Neural progenitor cell (in vitro differentiated cells): ENCODE measurements at regions not wholly inside any gene's neighbourhood (a gene's known extent, or its start where the extent isn't known, plus 50 kb on each side); places are given as distances from the start of the nearest gene placed in this dataset.
"Not testable (repeated sequence)": the region's sequence is repeated elsewhere in the genome, so short reads cannot be mapped to it uniquely, and the experiment has no call there.

ENCODE experiments used
- DNase-seq: peaks from one replicate; pipeline ENCODE4 v3.0.0-alpha.2; 2016; ENCODE audit warnings: low spot score
- H2AFZ ChIP-seq: fragments of 200-600 bp; sonication (generic); replicated peaks from 2 replicates; pipeline ENCODE4 v1.6.1; 2016; ENCODE audit warnings: antibody characterized with exemption
- H3F3A ChIP-seq: fragments of 200-600 bp; sonication (generic); 2 replicates; pipeline ENCODE4 v1.6.1; 2016; ENCODE audit warnings: antibody characterized with exemption, low read depth
- H3K27ac ChIP-seq: fragments of 200-600 bp; sonication (generic); 2 replicates; pipeline ENCODE4 v1.5.1; 2016; ENCODE audit warnings: mild to moderate bottlenecking
- H3K27me3 ChIP-seq: fragments of 200-600 bp; sonication (generic); 2 replicates; pipeline ENCODE4 v1.6.1; 2016; ENCODE audit warnings: mild to moderate bottlenecking, moderate library complexity
- H3K36me3 ChIP-seq: fragments of 200-600 bp; sonication (generic); 2 replicates; pipeline ENCODE4 v1.5.1; 2016
- H3K4me1 ChIP-seq: fragments of 200-600 bp; sonication (generic); 2 replicates; pipeline ENCODE4 v1.6.1; 2016; ENCODE audit warnings: mixed run types
- H3K4me2 ChIP-seq: fragments of 200-600 bp; sonication (generic); 2 replicates; pipeline ENCODE4 v1.6.1; 2016
- H3K4me3 ChIP-seq: fragments of 200-600 bp; sonication (generic); 2 replicates; pipeline ENCODE4 v1.5.1; 2016
- H3K79me2 ChIP-seq: fragments of 200-600 bp; sonication (generic); 2 replicates; pipeline ENCODE4 v1.6.1; 2016; ENCODE audit warnings: low read depth
- H3K9ac ChIP-seq: fragments of 200-600 bp; sonication (generic); 2 replicates; pipeline ENCODE4 v1.6.1; 2016
- H3K9me3 ChIP-seq: fragments of 200-600 bp; sonication (generic); 2 replicates; pipeline ENCODE4 v1.5.1; 2016; ENCODE audit warnings: low read depth
- H4K20me1 ChIP-seq: fragments of 200-600 bp; sonication (generic); 2 replicates; pipeline ENCODE4 v1.6.1; 2016; ENCODE audit warnings: low read depth
- H3K27ac Mint-ChIP-seq: 3 replicates; pipeline ENCODE4 v1.8.0; 2021; ENCODE audit warnings: mixed read lengths
- H3K27me3 Mint-ChIP-seq: 2 replicates; pipeline ENCODE4 v1.8.0; 2022; ENCODE audit warnings: low read depth, mild to moderate bottlenecking, inconsistent platforms, moderate library complexity, mixed read lengths; ENCODE audit not compliant: insufficient read depth
- H3K36me3 Mint-ChIP-seq: 3 replicates; pipeline ENCODE4 v1.8.0; 2021; ENCODE audit warnings: mixed read lengths
- H3K4me1 Mint-ChIP-seq: 3 replicates; pipeline ENCODE4 v1.8.0; 2021; ENCODE audit warnings: mixed read lengths
- H3K4me3 Mint-ChIP-seq: 3 replicates; pipeline ENCODE4 v1.8.0; 2021; ENCODE audit warnings: mild to moderate bottlenecking, moderate library complexity, mixed read lengths
- H3K9me3 Mint-ChIP-seq: 3 replicates; pipeline ENCODE4 v1.8.0; 2020; ENCODE audit warnings: mixed read lengths
- EZH2 ChIP-seq: fragments of 200-600 bp; sonication (generic); IDR thresholded peaks from 2 replicates; pipeline ENCODE4 v1.6.1; 2017; ENCODE audit warnings: antibody characterized with exemption, mild to moderate bottlenecking, moderate library complexity
- EZH2phosphoT487 ChIP-seq: fragments of 200-600 bp; sonication (generic); IDR thresholded peaks from 2 replicates; pipeline ENCODE4 v1.6.1; 2017; ENCODE audit warnings: antibody characterized with exemption
- TF ChIP-seq, protein P1 (sequence below): fragments of 200-600 bp; sonication (generic); IDR thresholded peaks from 2 replicates; pipeline ENCODE4 v1.5.1; 2017; ENCODE audit warnings: antibody characterized with exemption, mild to moderate bottlenecking

DNA sequence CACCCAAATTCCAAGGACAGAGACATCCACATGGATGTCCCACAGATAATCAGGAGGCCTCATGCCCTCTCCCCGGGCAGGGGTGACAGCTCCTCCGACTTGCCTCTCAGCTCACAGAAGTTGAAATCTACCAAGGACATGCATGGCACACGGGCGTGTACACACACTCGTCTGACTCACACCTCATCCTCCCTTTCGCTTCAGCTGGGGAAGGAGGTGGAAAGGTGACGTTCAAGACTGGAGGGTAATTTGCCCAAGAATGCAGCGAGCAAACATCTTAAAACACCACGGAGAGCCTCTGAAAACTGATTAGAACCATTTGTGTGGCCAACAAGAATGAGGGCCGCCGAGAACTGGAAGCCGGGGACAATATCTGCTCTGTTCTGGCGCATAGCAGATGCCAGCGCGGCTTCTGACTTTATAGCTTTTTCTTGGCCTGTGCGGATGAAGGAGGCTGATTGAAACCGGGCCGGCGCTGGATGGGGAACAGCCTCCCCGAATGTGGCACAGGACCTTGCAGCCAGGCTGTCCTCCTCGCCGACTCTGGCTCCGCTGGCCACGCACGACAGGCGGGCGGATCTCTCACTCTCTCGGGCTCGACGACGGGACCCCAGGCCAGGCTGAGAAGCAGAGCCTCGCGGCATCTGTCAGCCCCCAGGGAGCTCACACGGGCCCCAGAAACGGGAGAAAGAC, 100.9 kb downstream of the C16orf95 start:
- H3K27me3 Mint-ChIP-seq, result no peaks in the 10 kb centered on the region
- Histone ChIP-seq H4K20me1 (no peaks in the 10 kb centered on the region), H3K4me1 (no peaks in the 10 kb centered on the region), H3K36me3 (no peaks in the 10 kb centered on the region), H3K9me3 (no peaks in the 10 kb centered on the region), H3K4me3 (no peak overlapping the region), H3K27ac (no peak overlapping the region), H3K79me2 (no peaks in the 10 kb centered on the region), H3K9ac (no peak overlapping the region), H3K27me3 (no peaks in the 10 kb centered on the region), H2AFZ (no peak overlapping the region), H3K4me2 (no peak overlapping the region), H3F3A (no peaks in the 10 kb centered on the region)
- TF ChIP-seq EZH2phosphoT487 (no peak), EZH2 (no peak)
- TF ChIP-seq, protein P1, sequence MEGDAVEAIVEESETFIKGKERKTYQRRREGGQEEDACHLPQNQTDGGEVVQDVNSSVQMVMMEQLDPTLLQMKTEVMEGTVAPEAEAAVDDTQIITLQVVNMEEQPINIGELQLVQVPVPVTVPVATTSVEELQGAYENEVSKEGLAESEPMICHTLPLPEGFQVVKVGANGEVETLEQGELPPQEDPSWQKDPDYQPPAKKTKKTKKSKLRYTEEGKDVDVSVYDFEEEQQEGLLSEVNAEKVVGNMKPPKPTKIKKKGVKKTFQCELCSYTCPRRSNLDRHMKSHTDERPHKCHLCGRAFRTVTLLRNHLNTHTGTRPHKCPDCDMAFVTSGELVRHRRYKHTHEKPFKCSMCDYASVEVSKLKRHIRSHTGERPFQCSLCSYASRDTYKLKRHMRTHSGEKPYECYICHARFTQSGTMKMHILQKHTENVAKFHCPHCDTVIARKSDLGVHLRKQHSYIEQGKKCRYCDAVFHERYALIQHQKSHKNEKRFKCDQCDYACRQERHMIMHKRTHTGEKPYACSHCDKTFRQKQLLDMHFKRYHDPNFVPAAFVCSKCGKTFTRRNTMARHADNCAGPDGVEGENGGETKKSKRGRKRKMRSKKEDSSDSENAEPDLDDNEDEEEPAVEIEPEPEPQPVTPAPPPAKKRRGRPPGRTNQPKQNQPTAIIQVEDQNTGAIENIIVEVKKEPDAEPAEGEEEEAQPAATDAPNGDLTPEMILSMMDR, result no peak
- H3K27ac Mint-ChIP-seq, result no peak overlapping the region
- H3K9me3 Mint-ChIP-seq, result no peaks in the 10 kb centered on the region
- no peaks in the 10 kb centered on the region for H3K4me1 Mint-ChIP-seq
- DNase-seq, result no peak
- H3K36me3 Mint-ChIP-seq, result no peaks in the 10 kb centered on the region
- no peak overlapping the region for H3K4me3 Mint-ChIP-seq

- DNase-seq, result no peak
- no peak overlapping the region for H3K27ac ChIP-seq
- H3K9ac ChIP-seq, result no peak overlapping the region
- H3K27me3 Mint-ChIP-seq, result no peaks in the 10 kb centered on the region
- H3K27me3 ChIP-seq, result no peaks in the 10 kb centered on the region
- H3F3A ChIP-seq, result no peaks in the 10 kb centered on the region
- no peaks in the 10 kb centered on the region for H3K36me3 Mint-ChIP-seq
- no peak overlapping the region for H3K4me3 Mint-ChIP-seq
- H3K36me3 ChIP-seq, result no peaks in the 10 kb centered on the region
- no peak overlapping the region for H3K27ac Mint-ChIP-seq
- H3K4me1 ChIP-seq, result no peaks in the 10 kb centered on the region
- no peaks in the 10 kb centered on the region for H3K4me1 Mint-ChIP-seq
- no peaks in the 10 kb centered on the region for H4K20me1 ChIP-seq
- no peaks in the 10 kb centered on the region for H3K9me3 ChIP-seq
- H3K9me3 Mint-ChIP-seq, result no peaks in the 10 kb centered on the region
- H2AFZ ChIP-seq, result no peak overlapping the region
- H3K79me2 ChIP-seq, result no peaks in the 10 kb centered on the region
- no peak overlapping the region for H3K4me3 ChIP-seq
- no peak overlapping the region for H3K4me2 ChIP-seq
- TF ChIP-seq, protein P1, result no peak
- TF ChIP-seq EZH2 (no peak), EZH2phosphoT487 (no peak)
These were observed 100.3 kb downstream of the C16orf95 start for GRCh38 chr16:87216841-87217275.

- not testable (repeated sequence) for H3K9me3 Mint-ChIP-seq
These were observed 99.4 kb downstream of the C16orf95 start for GRCh38 chr16:87217802-87218201.

GRCh38 chr16:87218281-87219055, 98.7 kb downstream of the C16orf95 start:
- H3K4me3 Mint-ChIP-seq, result no peak overlapping the region
- no peak overlapping the region for H3K4me3 ChIP-seq
- no peaks in the 10 kb centered on the region for H3K4me1 Mint-ChIP-seq
- H3F3A ChIP-seq, result no peaks in the 10 kb centered on the region
- no peaks in the 10 kb centered on the region for H3K36me3 Mint-ChIP-seq
- no peak overlapping the region for H3K27ac Mint-ChIP-seq
- H3K27ac ChIP-seq, result no peak overlapping the region
- H3K9me3 Mint-ChIP-seq, result no peaks in the 10 kb centered on the region
- H4K20me1 ChIP-seq, result no peaks in the 10 kb centered on the region
- H3K36me3 ChIP-seq, result no peaks in the 10 kb centered on the region
- no peak for DNase-seq
- H2AFZ ChIP-seq, result no peak overlapping the region
- no peak overlapping the region for H3K9ac ChIP-seq
- H3K4me1 ChIP-seq, result no peaks in the 10 kb centered on the region
- H3K27me3 ChIP-seq, result no peaks in the 10 kb centered on the region
- no peaks in the 10 kb centered on the region for H3K9me3 ChIP-seq
- TF ChIP-seq, protein P1, result no peak
- TF ChIP-seq EZH2phosphoT487 (no peak), EZH2 (no peak)
- H3K4me2 ChIP-seq, result no peak overlapping the region
- no peaks in the 10 kb centered on the region for H3K79me2 ChIP-seq
- no peaks in the 10 kb centered on the region for H3K27me3 Mint-ChIP-seq

More at GRCh38 chr16:87217802-87218201, 99.4 kb downstream of the C16orf95 start:
- H3K4me2 ChIP-seq, H3K27me3 ChIP-seq, H4K20me1 ChIP-seq, H3K27ac Mint-ChIP-seq, H3K4me3 Mint-ChIP-seq, H3F3A ChIP-seq, H3K36me3 ChIP-seq, H3K9me3 ChIP-seq, H3K4me3 ChIP-seq, H3K4me1 ChIP-seq, H3K27me3 Mint-ChIP-seq, H3K4me1 Mint-ChIP-seq, H3K79me2 ChIP-seq, H3K27ac ChIP-seq, H3K36me3 Mint-ChIP-seq, DNase-seq, H3K9ac ChIP-seq, H2AFZ ChIP-seq: not testable (repeated sequence)
